ENCODE measurements at regions not wholly inside any gene's neighbourhood (a gene's known extent, or its start where the extent isn't known, plus 50 kb on each side); places are given as distances from the start of the nearest gene placed in this dataset.

- DNase-seq (no peak), ATAC-seq (no peak)
- in situ Hi-C loops (cut with MboI; ENCODE audit: low sequenced_read_pairs in 4 of 4) (loop anchor here in 1 of 4 donors (25.0 kb wide), 1 partner anchor 648 kb away; no protein-coding TSS in a partner anchor), intact Hi-C loops (cut with DNase I; ENCODE audit: low total_unique reads) (no loop called here)
- H3K9me3 ChIP-seq = no peaks in the 10 kb centered on the region
- H3K27me3 ChIP-seq = no peaks in the 10 kb centered on the region
- H3K27ac ChIP-seq = no peak overlapping the region
- H3K4me3 ChIP-seq = no peak overlapping the region
- no peaks in the 10 kb centered on the region for H3K36me3 ChIP-seq
- H3K4me1 ChIP-seq = no peaks in the 10 kb centered on the region
- TF ChIP-seq POLR2A (IDR thresholded peaks at IDR 0.05) (no peak), CTCF (IDR thresholded peaks at IDR 0.05 in 4 of 5, conservative IDR thresholded peaks at IDR 0.05 in 1 of 5) (no peak)
Measured at GRCh38 chr15:99914723-99915122, 181.5 kb upstream of the LYSMD4 start.

GRCh38 chr15:99911816-99912215 lies 178.6 kb upstream of the LYSMD4 start:
- no peaks in the 10 kb centered on the region for H3K9me3 ChIP-seq
- intact Hi-C loops (cut with DNase I; ENCODE audit: low total_unique reads) (no loop called here), in situ Hi-C loops (cut with MboI; ENCODE audit: low sequenced_read_pairs in 4 of 4) (loop anchor here in 1 of 4 donors (25.0 kb wide), 1 partner anchor 650 kb away; no protein-coding TSS in a partner anchor)
- H3K36me3 ChIP-seq = no peaks in the 10 kb centered on the region
- H3K4me1 ChIP-seq = no peaks in the 10 kb centered on the region
- no peaks in the 10 kb centered on the region for H3K27me3 ChIP-seq
- TF ChIP-seq CTCF (IDR thresholded peaks at IDR 0.05 in 4 of 5, conservative IDR thresholded peaks at IDR 0.05 in 1 of 5) = no peak
- no peak for TF ChIP-seq POLR2A (IDR thresholded peaks at IDR 0.05)
- H3K27ac ChIP-seq = no peak overlapping the region
- no peak overlapping the region for H3K4me3 ChIP-seq
- ATAC-seq (no peak), DNase-seq (no peak)

GRCh38 chr15:99909592-99910295 lies 176.5 kb upstream of the LYSMD4 start:
- Histone ChIP-seq H3K9me3 (no peaks in the 10 kb centered on the region), H3K4me3 (no peak overlapping the region), H3K27me3 (no peaks in the 10 kb centered on the region), H3K4me1 (no peaks in the 10 kb centered on the region), H3K36me3 (no peaks in the 10 kb centered on the region), H3K27ac (no peak overlapping the region)
- DNase-seq (no peak), ATAC-seq (no peak)
- in situ Hi-C loops (cut with MboI; ENCODE audit: low sequenced_read_pairs in 4 of 4) = loop anchor here in 1 of 4 donors (25.0 kb wide), 1 partner anchor 653 kb away; no protein-coding TSS in a partner anchor
- intact Hi-C loops (cut with DNase I; ENCODE audit: low total_unique reads) = no loop called here
- TF ChIP-seq POLR2A (IDR thresholded peaks at IDR 0.05) (no peak), CTCF (IDR thresholded peaks at IDR 0.05 in 4 of 5, conservative IDR thresholded peaks at IDR 0.05 in 1 of 5) (no peak)

GRCh38 chr15:99907698-99908097 lies 174.5 kb upstream of the LYSMD4 start:
- no peaks in the 10 kb centered on the region for H3K4me1 ChIP-seq
- DNase-seq = no peak
- H3K9me3 ChIP-seq = no peaks in the 10 kb centered on the region
- ATAC-seq = no peak
- in situ Hi-C loops (cut with MboI; ENCODE audit: low sequenced_read_pairs in 4 of 4) = loop anchor here in 1 of 4 donors (25.0 kb wide), 1 partner anchor 655 kb away; no protein-coding TSS in a partner anchor
- H3K27me3 ChIP-seq = no peaks in the 10 kb centered on the region
- intact Hi-C loops (cut with DNase I; ENCODE audit: low total_unique reads) = no loop called here
- TF ChIP-seq CTCF (IDR thresholded peaks at IDR 0.05 in 4 of 5, conservative IDR thresholded peaks at IDR 0.05 in 1 of 5) (no peak), POLR2A (IDR thresholded peaks at IDR 0.05) (no peak)
- no peak overlapping the region for H3K4me3 ChIP-seq
- H3K36me3 ChIP-seq = no peaks in the 10 kb centered on the region
- H3K27ac ChIP-seq = no peak overlapping the region

Data from gastrocnemius medialis (tissue), 4 donors.